WERI-Rb-1 (cell line): ENCODE measurements at regions not wholly inside any gene's neighbourhood (a gene's known extent, or its start where the extent isn't known, plus 50 kb on each side); places are given as distances from the start of the nearest gene placed in this dataset.

Experiments used
- DNase-seq: peaks from one replicate; pipeline ENCODE4 v3.0.0-alpha.2; 2020
- H3K27ac ChIP-seq: fragments of 250-450 bp; sonication (Bioruptor Pico); 2 replicates; pipeline ENCODE4 v1.5.1; 2020; ENCODE audit warnings: mild to moderate bottlenecking, moderate library complexity
- H3K27me3 ChIP-seq: fragments of 250-450 bp; sonication (Bioruptor Pico); 2 replicates; pipeline ENCODE4 v1.5.1; 2021; ENCODE audit warnings: mild to moderate bottlenecking, low read depth, moderate library complexity; ENCODE audit not compliant: insufficient read depth, severe bottlenecking
- H3K36me3 ChIP-seq: fragments of 250-450 bp; sonication (Bioruptor Pico); 2 replicates; pipeline ENCODE4 v1.5.1; 2020; ENCODE audit warnings: mild to moderate bottlenecking, moderate library complexity
- H3K4me3 ChIP-seq: 2 replicates; pipeline ENCODE4 v1.5.1; 2011; ENCODE audit warnings: low read depth, mild to moderate bottlenecking, control low read depth, low read length
- H3K9me3 ChIP-seq: fragments of 250-450 bp; sonication (Bioruptor Pico); 2 replicates; pipeline ENCODE4 v1.5.1; 2021; ENCODE audit warnings: mild to moderate bottlenecking, moderate library complexity; ENCODE audit not compliant: severe bottlenecking
- CTCF ChIP-seq: IDR thresholded peaks from 2 replicates; pipeline ENCODE4 v1.5.1; 2011; ENCODE audit warnings: low read depth, mild to moderate bottlenecking, control low read depth, inconsistent platforms, low read length

GRCh38 chr18:54433368-54433767 lies 75.7 kb downstream of the C18orf54 start:
- H3K36me3 ChIP-seq = no peaks in the 10 kb centered on the region
- H3K4me3 ChIP-seq = no peak overlapping the region
- no peaks in the 10 kb centered on the region for H3K9me3 ChIP-seq
- no peak for TF ChIP-seq CTCF
- H3K27me3 ChIP-seq = peaks cover 59% of the 10 kb centered on the region
- no peak overlapping the region for H3K27ac ChIP-seq
- DNase-seq = no peak

- TF ChIP-seq CTCF = no peak
These were observed 76.2 kb downstream of the C18orf54 start for GRCh38 chr18:54433857-54434256.

GRCh38 chr18:54434453-54434852 lies 76.7 kb downstream of the C18orf54 start:
- TF ChIP-seq CTCF = no peak

More at GRCh38 chr18:54433857-54434256, 76.2 kb downstream of the C18orf54 start:
- H3K4me3 ChIP-seq = no peak overlapping the region
- peaks cover 61% of the 10 kb centered on the region for H3K27me3 ChIP-seq
- H3K36me3 ChIP-seq = no peaks in the 10 kb centered on the region
- H3K9me3 ChIP-seq = no peaks in the 10 kb centered on the region
- DNase-seq = no peak
- no peak overlapping the region for H3K27ac ChIP-seq

GRCh38 chr18:54436501-54436900 lies 78.8 kb downstream of the C18orf54 start:
- no peak overlapping the region for H3K4me3 ChIP-seq
- peaks cover 75% of the 10 kb centered on the region for H3K27me3 ChIP-seq
- H3K27ac ChIP-seq = no peak overlapping the region
- TF ChIP-seq CTCF = no peak
- no peaks in the 10 kb centered on the region for H3K9me3 ChIP-seq
- DNase-seq = no peak
- no peaks in the 10 kb centered on the region for H3K36me3 ChIP-seq

More at GRCh38 chr18:54434453-54434852, 76.7 kb downstream of the C18orf54 start:
- H3K4me3 ChIP-seq = no peak overlapping the region
- no peaks in the 10 kb centered on the region for H3K9me3 ChIP-seq
- peaks cover 66% of the 10 kb centered on the region for H3K27me3 ChIP-seq
- no peaks in the 10 kb centered on the region for H3K36me3 ChIP-seq
- H3K27ac ChIP-seq = no peak overlapping the region
- no peak for DNase-seq

- no peak for TF ChIP-seq CTCF
- Histone ChIP-seq H3K9me3 (no peaks in the 10 kb centered on the region), H3K36me3 (no peaks in the 10 kb centered on the region), H3K4me3 (no peak overlapping the region), H3K27me3 (peaks cover 87% of the 10 kb centered on the region), H3K27ac (no peak overlapping the region)
- DNase-seq = no peak
These were observed 82.6 kb downstream of the C18orf54 start for GRCh38 chr18:54440292-54440691.

GRCh38 chr18:54444319-54444914 lies 86.7 kb downstream of the C18orf54 start:
- DNase-seq = peak; percentile 47
- no peaks in the 10 kb centered on the region for H3K9me3 ChIP-seq
- H3K27ac ChIP-seq = no peak overlapping the region
- peaks cover 85% of the 10 kb centered on the region for H3K27me3 ChIP-seq
- peak; percentile 79 for TF ChIP-seq CTCF
- H3K36me3 ChIP-seq = no peaks in the 10 kb centered on the region
- H3K4me3 ChIP-seq = no peak overlapping the region
